Vagina (tissue), 2 donors: ENCODE measurements at regions not wholly inside any gene's neighbourhood (a gene's known extent, or its start where the extent isn't known, plus 50 kb on each side); places are given as distances from the start of the nearest gene placed in this dataset.

Experiments used
- DNase-seq, 2 donors: peaks; one replicate each; pipeline ENCODE4 v3.0.0-alpha.2; 2017; ENCODE audit errors: extremely low spot score in 2 of 2
- H3K27ac ChIP-seq: fragments of 200-600 bp; sonication (generic); one replicate; pipeline ENCODE4 v1.5.1; 2019
- H3K27me3 ChIP-seq: fragments of 200-600 bp; sonication (generic); one replicate; pipeline ENCODE4 v1.5.1; 2019
- H3K36me3 ChIP-seq, 2 donors: fragments of 200-600 bp; sonication (generic); one replicate each; pipeline ENCODE4 v1.5.1; 2017 to 2019
- H3K4me1 ChIP-seq: fragments of 200-600 bp; sonication (generic); one replicate; pipeline ENCODE4 v1.5.1; 2019
- H3K4me3 ChIP-seq, 2 donors: fragments of 200-600 bp; sonication (generic); 1 replicate in 1 of 2; 2 replicates in 1 of 2; pipeline ENCODE4 v1.5.1; 2016 to 2019
- H3K9me3 ChIP-seq: fragments of 200-600 bp; sonication (generic); one replicate; pipeline ENCODE4 v1.5.1; 2019
- POLR2A ChIP-seq, 2 donors: fragments of 450-650 bp; IDR thresholded peaks; one replicate each; pipeline ENCODE4 v1.6.1; 2017; ENCODE audit warnings: antibody characterized with exemption in 2 of 2, mild to moderate bottlenecking in 2 of 2, moderate library complexity in 2 of 2
- POLR2AphosphoS5 ChIP-seq, 2 donors: sonication (generic); formaldehyde crosslinking; IDR thresholded peaks; one replicate each; pipeline ENCODE4 v1.9.0; 2017; ENCODE audit warnings: antibody characterized with exemption in 2 of 2, mild to moderate bottlenecking in 2 of 2, low read depth in 1 of 2; ENCODE audit not compliant: insufficient read depth in 1 of 2
- intact Hi-C: fragments of 100-400 bp; cut with DNase I; formaldehyde crosslinking; loops from one replicate; pipeline ENCODE4 v1.15.1; 2023
- TF ChIP-seq, protein P1 (sequence below), 3 experiments: fragments of 450-650 bp in 2 of 3; fragments of 200-600 bp in 1 of 3; sonication (generic) in 1 of 3; IDR thresholded peaks; one replicate each; pipeline ENCODE4 v1.5.1; 2017 to 2019; ENCODE audit warnings: antibody characterized with exemption in 3 of 3, mild to moderate bottlenecking in 2 of 3, moderate library complexity in 2 of 3

DNA sequence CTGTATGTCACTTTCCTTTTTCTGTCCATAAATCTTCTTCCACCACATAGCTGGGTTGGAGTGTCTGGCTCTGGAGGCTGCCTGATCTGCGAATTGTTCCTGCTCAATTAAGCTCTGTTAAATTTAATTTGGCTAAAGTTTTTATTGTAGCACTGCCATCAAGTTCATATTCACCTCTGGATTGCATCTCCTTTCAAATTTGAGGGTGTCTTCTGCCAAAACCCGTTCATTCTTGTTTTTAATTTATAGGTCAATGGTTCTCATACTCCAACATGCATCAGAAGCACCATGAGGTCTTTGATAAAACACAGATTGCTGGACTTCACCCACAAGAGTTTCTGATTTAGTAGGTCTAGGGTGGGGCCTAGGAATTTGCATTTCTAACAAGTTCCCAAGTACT is 276.5 kb upstream of the NECTIN3 start:
- intact Hi-C loops: no loop called here
- no peak for DNase-seq
- H3K4me3 ChIP-seq: no peak overlapping the region
- no peaks in the 10 kb centered on the region for H3K27me3 ChIP-seq
- H3K9me3 ChIP-seq: no peaks in the 10 kb centered on the region
- TF ChIP-seq POLR2AphosphoS5 (IDR thresholded peaks at IDR 0.05; ENCODE audit: insufficient read depth in 1 of 2, low read depth in 1 of 2): no peak
- TF ChIP-seq, protein P1, sequence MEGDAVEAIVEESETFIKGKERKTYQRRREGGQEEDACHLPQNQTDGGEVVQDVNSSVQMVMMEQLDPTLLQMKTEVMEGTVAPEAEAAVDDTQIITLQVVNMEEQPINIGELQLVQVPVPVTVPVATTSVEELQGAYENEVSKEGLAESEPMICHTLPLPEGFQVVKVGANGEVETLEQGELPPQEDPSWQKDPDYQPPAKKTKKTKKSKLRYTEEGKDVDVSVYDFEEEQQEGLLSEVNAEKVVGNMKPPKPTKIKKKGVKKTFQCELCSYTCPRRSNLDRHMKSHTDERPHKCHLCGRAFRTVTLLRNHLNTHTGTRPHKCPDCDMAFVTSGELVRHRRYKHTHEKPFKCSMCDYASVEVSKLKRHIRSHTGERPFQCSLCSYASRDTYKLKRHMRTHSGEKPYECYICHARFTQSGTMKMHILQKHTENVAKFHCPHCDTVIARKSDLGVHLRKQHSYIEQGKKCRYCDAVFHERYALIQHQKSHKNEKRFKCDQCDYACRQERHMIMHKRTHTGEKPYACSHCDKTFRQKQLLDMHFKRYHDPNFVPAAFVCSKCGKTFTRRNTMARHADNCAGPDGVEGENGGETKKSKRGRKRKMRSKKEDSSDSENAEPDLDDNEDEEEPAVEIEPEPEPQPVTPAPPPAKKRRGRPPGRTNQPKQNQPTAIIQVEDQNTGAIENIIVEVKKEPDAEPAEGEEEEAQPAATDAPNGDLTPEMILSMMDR (IDR thresholded peaks at IDR 0.05): no peak
- no peak for TF ChIP-seq POLR2A (IDR thresholded peaks at IDR 0.05)
- H3K27ac ChIP-seq: no peak overlapping the region
- no peaks in the 10 kb centered on the region for H3K36me3 ChIP-seq
- H3K4me1 ChIP-seq: no peaks in the 10 kb centered on the region

DNA sequence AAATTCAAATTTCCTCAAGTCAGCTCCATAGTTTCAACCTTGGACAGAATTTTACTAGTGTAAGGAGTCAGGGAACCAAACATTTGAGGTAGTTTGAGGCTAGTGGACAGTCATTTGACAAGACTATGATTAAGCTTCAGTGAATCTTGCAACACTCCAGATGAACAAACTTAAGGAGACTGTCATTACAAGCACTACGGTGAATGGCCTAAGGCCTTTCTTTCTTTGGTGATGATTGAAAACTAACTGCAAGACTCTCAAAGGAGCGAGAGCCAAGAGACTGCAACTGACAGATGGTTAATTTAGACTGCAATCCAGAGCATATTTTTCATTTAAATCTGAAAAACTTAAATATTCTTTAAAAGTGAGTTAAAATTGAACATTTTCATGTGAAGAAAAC is 272.3 kb upstream of the NECTIN3 start:
- Histone ChIP-seq H3K36me3 (no peaks in the 10 kb centered on the region), H3K4me1 (no peaks in the 10 kb centered on the region), H3K9me3 (no peaks in the 10 kb centered on the region), H3K27me3 (no peaks in the 10 kb centered on the region), H3K4me3 (no peak overlapping the region), H3K27ac (no peak overlapping the region)
- TF ChIP-seq POLR2A (IDR thresholded peaks at IDR 0.05) (no peak), POLR2AphosphoS5 (IDR thresholded peaks at IDR 0.05; ENCODE audit: insufficient read depth in 1 of 2, low read depth in 1 of 2) (no peak)
- TF ChIP-seq, protein P1 (IDR thresholded peaks at IDR 0.05): no peak
- intact Hi-C loops: no loop called here
- no peak for DNase-seq

DNA sequence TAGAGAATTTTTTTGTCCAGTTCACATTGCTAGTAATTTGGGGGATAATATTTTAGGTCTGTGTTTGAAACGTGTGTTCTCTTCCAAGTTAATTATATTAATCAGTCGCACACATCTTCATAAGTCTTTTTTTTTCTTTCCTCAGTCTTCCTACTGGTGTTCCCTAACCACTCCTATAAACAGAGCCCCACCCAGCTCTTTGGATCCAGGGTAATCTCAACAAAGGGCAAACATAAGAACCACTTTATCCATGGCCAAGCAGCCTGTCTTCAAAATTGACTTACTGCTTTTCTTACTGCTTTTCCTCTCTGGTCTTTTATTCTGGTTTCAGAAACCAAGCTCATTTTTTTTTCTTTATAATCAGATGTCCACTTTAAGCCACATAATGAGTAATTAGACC is 266.8 kb upstream of the NECTIN3 start:
- Histone ChIP-seq H3K4me3 (no peak overlapping the region), H3K36me3 (no peaks in the 10 kb centered on the region), H3K27ac (no peak overlapping the region), H3K27me3 (no peaks in the 10 kb centered on the region), H3K9me3 (no peaks in the 10 kb centered on the region), H3K4me1 (no peaks in the 10 kb centered on the region)
- no peak for DNase-seq
- intact Hi-C loops: no loop called here
- TF ChIP-seq POLR2AphosphoS5 (IDR thresholded peaks at IDR 0.05; ENCODE audit: insufficient read depth in 1 of 2, low read depth in 1 of 2): no peak
- TF ChIP-seq, protein P1 (IDR thresholded peaks at IDR 0.05): no peak
- no peak for TF ChIP-seq POLR2A (IDR thresholded peaks at IDR 0.05)

DNA sequence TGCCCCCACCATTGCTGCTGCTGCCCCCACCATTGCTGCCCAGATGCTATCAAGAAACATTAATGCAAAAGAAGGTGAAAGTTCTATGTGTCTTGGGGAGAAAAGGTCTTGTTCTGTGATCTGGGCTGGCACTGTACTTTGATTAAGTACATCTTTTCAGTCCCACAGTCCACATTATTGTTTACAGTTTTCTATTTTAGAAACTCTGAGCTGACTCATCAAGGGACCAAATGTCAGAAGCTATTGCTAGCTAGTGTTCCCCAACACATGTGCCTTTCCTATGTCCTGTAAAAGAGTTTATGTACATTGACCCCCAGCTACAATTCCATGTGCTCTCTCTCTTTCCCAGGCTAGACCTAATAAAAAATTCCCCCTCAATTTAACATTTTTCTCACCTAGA is 264.7 kb upstream of the NECTIN3 start:
- H3K9me3 ChIP-seq: no peaks in the 10 kb centered on the region
- H3K27ac ChIP-seq: no peak overlapping the region
- no peaks in the 10 kb centered on the region for H3K36me3 ChIP-seq
- no peak for DNase-seq
- intact Hi-C loops: no loop called here
- no peak overlapping the region for H3K4me3 ChIP-seq
- no peaks in the 10 kb centered on the region for H3K4me1 ChIP-seq
- TF ChIP-seq POLR2AphosphoS5 (IDR thresholded peaks at IDR 0.05; ENCODE audit: insufficient read depth in 1 of 2, low read depth in 1 of 2) (no peak), POLR2A (IDR thresholded peaks at IDR 0.05) (no peak)
- TF ChIP-seq, protein P1 (IDR thresholded peaks at IDR 0.05): no peak
- no peaks in the 10 kb centered on the region for H3K27me3 ChIP-seq

DNA sequence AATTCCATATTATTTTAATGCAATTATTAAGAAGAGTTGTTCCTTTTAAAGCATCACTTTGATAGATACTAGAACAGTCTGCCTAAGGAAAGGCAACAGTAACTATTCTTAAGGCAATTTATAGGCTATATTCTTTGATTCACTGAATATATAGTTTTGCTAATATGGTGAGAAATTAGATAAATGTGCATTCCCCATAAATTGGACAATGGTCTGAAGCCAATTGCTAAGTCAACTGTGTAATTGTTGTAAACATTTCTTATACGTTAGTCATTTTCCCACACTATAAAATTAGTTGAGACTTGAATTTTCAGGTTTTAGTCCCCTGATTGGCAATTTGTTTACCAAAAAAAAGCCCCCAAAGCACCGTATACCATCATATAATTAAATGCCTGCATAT is 263.0 kb upstream of the NECTIN3 start:
- Histone ChIP-seq H3K27ac (no peak overlapping the region), H3K27me3 (no peaks in the 10 kb centered on the region), H3K4me1 (no peaks in the 10 kb centered on the region), H3K4me3 (no peak overlapping the region), H3K9me3 (no peaks in the 10 kb centered on the region), H3K36me3 (no peaks in the 10 kb centered on the region)
- no peak for DNase-seq
- TF ChIP-seq, protein P1 (IDR thresholded peaks at IDR 0.05): no peak
- TF ChIP-seq POLR2A (IDR thresholded peaks at IDR 0.05): no peak
- TF ChIP-seq POLR2AphosphoS5 (IDR thresholded peaks at IDR 0.05; ENCODE audit: insufficient read depth in 1 of 2, low read depth in 1 of 2): no peak
- intact Hi-C loops: no loop called here
